Endothelial cell of umbilical vein (primary cell): ENCODE measurements at regions not wholly inside any gene's neighbourhood (a gene's known extent, or its start where the extent isn't known, plus 50 kb on each side); places are given as distances from the start of the nearest gene placed in this dataset.

Source experiments
- BruUV-seq: library from RNA; stranded (reverse); fragments of 400-500 nt; replicated peaks from 2 replicates; lab custom pipeline; 2021; lab: Mats Ljungman, UMichigan
- CTCF ChIA-PET: fragments of 300-600, 350-600 bp; sonication (Branson Sonifier 250); formaldehyde crosslinking; loops from one replicate; lab custom pipeline; 2021; ENCODE audit warnings: antibody characterized with exemption, inconsistent platforms; lab: Charles Lee
- POLR2A ChIA-PET: fragments of 300-600, 350-600 bp; sonication (Branson Sonifier 250); formaldehyde crosslinking; loops from one replicate; lab custom pipeline; 2021; ENCODE audit warnings: antibody characterized with exemption, inconsistent platforms; lab: Charles Lee
- DNase-seq: peaks from one replicate; pipeline ENCODE4 v3.0.0-alpha.2; 2011; ENCODE audit warnings: low read depth, low spot score
- FAIRE-seq: peaks from 2 replicates; lab custom pipeline; 2011; peaks lifted over from hg19 to GRCh38; lab: Jason Lieb, UNC
- H2AFZ ChIP-seq: 2 replicates; pipeline ENCODE4 v1.6.0; 2012; ENCODE audit warnings: low read depth, low read length, control low read depth, inconsistent platforms
- H3K27ac ChIP-seq: 2 replicates; pipeline ENCODE4 v1.5.1; 2011; ENCODE audit warnings: low read depth, mild to moderate bottlenecking, control low read depth, low read length, moderate library complexity; ENCODE audit not compliant: insufficient read depth
- H3K27me3 ChIP-seq, 2 experiments: 2 replicates each; pipeline versions ENCODE4 v1.6.0 to v1.6.1; 2011; ENCODE audit warnings: low read length in 2 of 2, mixed read lengths in 1 of 2; ENCODE audit not compliant: control insufficient read depth in 2 of 2, insufficient read depth in 2 of 2
- H3K36me3 ChIP-seq, 2 experiments: 2 replicates in 1 of 2; 3 replicates in 1 of 2; pipeline ENCODE4 v1.5.1; 2011; ENCODE audit warnings: low read length in 2 of 2, mild to moderate bottlenecking in 1 of 2, moderate library complexity in 1 of 2; ENCODE audit not compliant: control insufficient read depth in 2 of 2, insufficient read depth in 2 of 2; ENCODE audit errors: extremely low read depth in 1 of 2
- H3K4me1 ChIP-seq: 3 replicates; pipeline ENCODE4 v1.5.1; 2011; ENCODE audit warnings: mild to moderate bottlenecking, low read length; ENCODE audit not compliant: control insufficient read depth, insufficient read depth; ENCODE audit errors: extremely low read depth
- H3K4me2 ChIP-seq: 2 replicates; pipeline ENCODE4 v1.6.1; 2011; ENCODE audit warnings: low read length, control low read depth, mixed read lengths; ENCODE audit not compliant: insufficient read depth
- H3K4me3 ChIP-seq, 3 experiments: fragments of 200-600 bp in 1 of 3; sonication (generic), shearing (Covaris generic) in 1 of 3; replicated peaks in 1 of 3; 2 replicates each; pipeline ENCODE4 v1.5.1; 2011 to 2016; ENCODE audit warnings: control low read depth in 3 of 3, low read length in 3 of 3, mild to moderate bottlenecking in 2 of 3, inconsistent platforms in 1 of 3, low read depth in 1 of 3, moderate library complexity in 1 of 3; ENCODE audit not compliant: insufficient read depth in 1 of 3
- H3K79me2 ChIP-seq: 2 replicates; pipeline ENCODE4 v1.6.0; 2012; ENCODE audit warnings: low read length, inconsistent platforms; ENCODE audit not compliant: control insufficient read depth, insufficient read depth
- H3K9ac ChIP-seq: replicated peaks from 2 replicates; pipeline ENCODE3; 2011; ENCODE audit warnings: low read length, control low read depth; ENCODE audit not compliant: insufficient read depth; ENCODE audit errors: extremely low read depth
- H3K9me1 ChIP-seq: replicated peaks from 3 replicates; pipeline ENCODE4 v1.6.0; 2011; ENCODE audit warnings: mild to moderate bottlenecking, low read length; ENCODE audit not compliant: control insufficient read depth, insufficient read depth; ENCODE audit errors: extremely low read depth
- H3K9me3 ChIP-seq: replicated peaks from 2 replicates; pipeline ENCODE4 v1.5.1; 2012; ENCODE audit warnings: low read length, inconsistent platforms; ENCODE audit not compliant: control insufficient read depth, insufficient read depth
- H4K20me1 ChIP-seq: replicated peaks from 2 replicates; pipeline ENCODE3; 2011; ENCODE audit warnings: mild to moderate bottlenecking, low read length; ENCODE audit not compliant: control insufficient read depth, insufficient read depth; ENCODE audit errors: extremely low read depth
- CTCF ChIP-seq, 2 donors: IDR thresholded peaks; 1 replicate in 1 of 2; 2 replicates in 1 of 2; pipeline ENCODE4 v1.5.1; 2011; ENCODE audit warnings: low read length in 2 of 2, mild to moderate bottlenecking in 2 of 2, moderate library complexity in 2 of 2, control low read depth in 1 of 2, inconsistent platforms in 1 of 2, low read depth in 1 of 2; ENCODE audit not compliant: insufficient read depth in 1 of 2; ENCODE audit errors: extremely low read depth in 1 of 2
- EZH2 ChIP-seq: IDR thresholded peaks from 2 replicates; pipeline ENCODE4 v1.6.1; 2012; ENCODE audit warnings: borderline replicate concordance, low read depth, mild to moderate bottlenecking, moderate library complexity, low read length, inconsistent platforms; ENCODE audit not compliant: severe bottlenecking
- FOS ChIP-seq: IDR thresholded peaks from 2 replicates; pipeline ENCODE4 v1.6.1; 2011; ENCODE audit warnings: mild to moderate bottlenecking, low read length, moderate library complexity, borderline replicate concordance; ENCODE audit not compliant: insufficient read depth
- GATA2 ChIP-seq: IDR thresholded peaks from 2 replicates; pipeline ENCODE4 v1.7.0; 2011; ENCODE audit warnings: low read depth, mild to moderate bottlenecking, moderate library complexity, mixed read lengths, low read length; ENCODE audit not compliant: insufficient read length, insufficient read depth
- JUN ChIP-seq: IDR thresholded peaks from 2 replicates; pipeline ENCODE4 v1.6.1; 2011; ENCODE audit warnings: borderline replicate concordance, low read depth; ENCODE audit not compliant: insufficient read length, insufficient read depth
- MYC ChIP-seq: IDR thresholded peaks from one replicate; pipeline ENCODE4 v1.6.1; 2011; ENCODE audit warnings: mild to moderate bottlenecking, low read depth, low read length
- POLR2A ChIP-seq: IDR thresholded peaks from 2 replicates; pipeline ENCODE4 v1.6.1; 2012; ENCODE audit warnings: low read depth, mild to moderate bottlenecking, control low read depth, low read length
- POLR2AphosphoS5 ChIP-seq: IDR thresholded peaks from 2 replicates; pipeline ENCODE4 v1.6.1; 2012; ENCODE audit warnings: low read depth, mild to moderate bottlenecking, control low read depth, low read length, moderate library complexity; ENCODE audit not compliant: insufficient read depth
- dilution Hi-C: fragments of 300-500 bp; cut with MboI; formaldehyde crosslinking; loops from one replicate; pipeline ENCODE4 v1.15.0; 2019; ENCODE audit warnings: low sequenced_read_pairs; ENCODE audit not compliant: extremely low pct_ligation_motif_present
- intact Hi-C: fragments of 100-400 bp; cut with micrococcal nuclease; formaldehyde crosslinking; loops from one replicate; pipeline ENCODE4 v1.10.0; 2022
- TF ChIP-seq, protein P1 (sequence below): IDR thresholded peaks from 2 replicates; pipeline ENCODE4 v1.6.1; 2011; ENCODE audit not compliant: insufficient read depth, insufficient read length

DNA sequence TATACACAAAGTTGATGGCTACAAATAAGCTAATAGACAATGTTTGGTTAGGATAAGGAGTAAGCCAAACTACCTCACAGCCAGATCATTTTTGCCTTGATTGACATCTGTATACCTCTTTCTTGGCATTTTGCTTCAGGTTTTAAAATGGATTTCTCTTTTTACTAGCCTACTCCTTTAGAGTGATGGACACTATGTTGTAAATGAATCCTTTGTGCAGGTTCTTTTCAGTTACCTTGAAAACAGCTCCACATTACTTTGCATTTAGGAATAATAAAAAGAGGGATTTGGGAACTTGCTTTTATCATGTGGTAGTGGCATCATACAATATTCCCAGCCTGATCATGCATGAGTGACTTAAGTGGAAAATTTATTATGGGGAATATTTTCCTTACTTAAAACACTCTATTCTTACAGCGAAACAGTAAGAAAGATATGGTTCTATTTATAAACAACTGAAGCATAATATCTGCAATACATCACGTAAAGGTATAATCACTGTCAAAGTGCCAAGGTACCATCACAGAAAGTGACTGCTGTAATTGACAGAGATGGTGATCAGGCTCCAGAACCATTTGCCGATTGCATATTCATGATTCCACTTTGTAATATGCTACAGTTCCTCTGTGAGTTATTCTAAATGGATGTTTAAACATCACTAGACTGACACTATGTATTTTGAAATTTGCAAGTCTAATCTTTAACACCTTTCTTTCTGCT lies 327.0 kb downstream of the DMRTA1 start:
- no peak overlapping the region for H3K4me2 ChIP-seq
- H3K9ac ChIP-seq = no peak overlapping the region
- no peaks in the 10 kb centered on the region for H3K4me1 ChIP-seq
- TF ChIP-seq GATA2 = no peak
- no peak for TF ChIP-seq POLR2AphosphoS5
- no peak for TF ChIP-seq EZH2
- no peak for TF ChIP-seq POLR2A
- no peak for TF ChIP-seq MYC
- TF ChIP-seq JUN = no peak
- TF ChIP-seq FOS = no peak
- TF ChIP-seq CTCF (IDR thresholded peaks at IDR 0.05; ENCODE audit: extremely low read depth in 1 of 2, insufficient read depth in 1 of 2, low read depth in 1 of 2, low read length in 2 of 2) = no peak
- TF ChIP-seq, protein P1, sequence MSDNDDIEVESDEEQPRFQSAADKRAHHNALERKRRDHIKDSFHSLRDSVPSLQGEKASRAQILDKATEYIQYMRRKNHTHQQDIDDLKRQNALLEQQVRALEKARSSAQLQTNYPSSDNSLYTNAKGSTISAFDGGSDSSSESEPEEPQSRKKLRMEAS = no peak
- no peaks in the 10 kb centered on the region for H4K20me1 ChIP-seq
- no TSS peak for BruUV-seq
- H3K27me3 ChIP-seq = no peaks in the 10 kb centered on the region
- no peaks in the 10 kb centered on the region for H3K9me1 ChIP-seq
- intact Hi-C loops = no loop called here
- no peak for DNase-seq
- H2AFZ ChIP-seq = no peak overlapping the region
- dilution Hi-C loops = no loop called here
- no peaks in the 10 kb centered on the region for H3K79me2 ChIP-seq
- ChIA-PET POLR2A (no interaction called here), CTCF (no interaction called here)
- H3K36me3 ChIP-seq = no peaks in the 10 kb centered on the region
- H3K4me3 ChIP-seq = no peak overlapping the region
- FAIRE-seq = no peak
- no peak overlapping the region for H3K27ac ChIP-seq
- H3K9me3 ChIP-seq = no peaks in the 10 kb centered on the region
